GM19455 (cell line): ENCODE measurements at regions not wholly inside any gene's neighbourhood (a gene's known extent, or its start where the extent isn't known, plus 50 kb on each side); places are given as distances from the start of the nearest gene placed in this dataset.
"Not testable (repeated sequence)": the region's sequence is repeated elsewhere in the genome, so short reads cannot be mapped to it uniquely, and the experiment has no call there.

Experiments
- ATAC-seq: cut with Tn5 transposase; IDR thresholded peaks from one replicate; pipeline ENCODE4 v1.9.1; 2021; ENCODE audit not compliant: unreplicated experiment

DNA sequence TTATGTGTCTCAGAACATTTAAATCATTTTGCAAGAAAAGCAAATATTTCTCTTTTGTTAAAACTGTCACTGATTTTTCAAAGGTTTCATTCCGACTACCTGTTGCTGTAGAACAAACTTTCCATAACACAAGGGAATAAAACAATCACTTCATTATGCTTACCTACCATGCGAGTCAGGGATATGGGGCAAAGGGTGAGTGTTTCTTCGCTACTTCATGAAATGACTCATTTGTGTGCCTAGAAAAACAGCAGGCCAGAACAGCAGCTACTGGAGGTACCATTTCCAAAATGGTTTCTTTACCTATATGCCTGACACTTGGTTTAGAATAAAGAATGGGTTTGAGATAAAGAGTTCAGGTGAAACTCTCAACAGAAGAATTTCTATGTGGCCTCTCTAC, 712.5 kb downstream of the PLOD2 start:
- no peak for ATAC-seq

DNA sequence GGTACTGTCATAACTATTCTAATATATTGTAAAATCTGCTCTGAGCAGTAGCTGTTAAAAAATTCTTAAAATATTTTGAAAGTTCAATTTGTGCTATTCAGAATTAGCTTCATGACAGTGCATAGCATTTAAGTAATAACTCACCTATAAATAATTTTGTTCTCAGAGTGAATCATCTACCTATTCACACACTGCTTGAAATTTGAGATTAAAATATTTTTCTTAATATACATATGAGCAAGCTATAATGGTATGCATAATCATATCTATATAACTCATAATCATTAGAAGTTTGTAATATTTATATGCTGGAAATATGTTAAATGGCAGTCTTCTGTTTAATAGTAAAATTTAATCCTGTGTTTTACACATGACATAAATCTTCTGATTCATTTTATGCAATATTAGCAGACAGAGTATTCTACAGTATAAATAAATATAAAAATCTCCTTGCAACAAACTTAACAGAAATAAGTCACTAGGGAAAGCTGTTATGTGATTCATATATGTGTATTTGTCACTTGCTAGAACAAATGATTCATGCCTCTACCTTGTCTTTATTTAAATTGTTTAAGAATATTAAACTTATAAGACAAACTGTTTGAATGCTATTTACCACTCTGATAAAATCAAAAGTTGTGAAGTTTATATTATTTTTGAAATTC, 710.8 kb downstream of the PLOD2 start:
- no peak for ATAC-seq

DNA sequence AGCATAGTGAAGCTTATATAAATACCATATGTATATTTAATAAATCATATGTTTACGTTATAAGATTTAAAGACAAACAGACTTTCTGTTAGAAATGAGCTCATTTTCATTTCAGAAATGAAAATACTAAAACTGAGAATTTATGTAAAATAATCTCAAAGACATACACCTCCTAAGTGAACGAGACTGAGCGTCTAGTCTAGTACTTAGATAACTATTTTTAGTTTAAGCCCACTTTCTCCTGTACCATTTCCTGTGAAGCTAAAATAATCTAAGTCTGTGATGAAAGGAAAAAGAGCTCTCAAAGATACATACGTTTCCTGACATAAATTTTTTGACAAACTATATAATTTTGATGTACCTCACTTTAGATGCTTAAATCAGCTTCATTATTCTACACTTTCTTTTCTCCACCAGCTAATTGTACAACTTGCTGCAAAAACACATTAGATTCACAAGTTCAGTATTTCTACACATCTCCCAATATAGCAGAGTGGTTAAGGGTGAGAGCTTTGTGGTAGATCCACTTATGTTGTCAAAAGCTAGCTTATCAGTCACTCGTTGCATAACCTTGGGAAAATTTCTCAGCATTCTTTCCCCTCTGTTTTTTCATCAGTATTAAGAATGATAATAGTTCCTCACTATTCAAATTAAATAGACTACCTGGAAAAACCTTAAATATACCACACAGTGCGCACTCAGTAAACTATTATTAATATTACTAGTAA, 703.0 kb downstream of the PLOD2 start:
- no peak for ATAC-seq

- ATAC-seq: not testable (repeated sequence)
Observed at GRCh38 chr3:145459681-145460080, 701.3 kb downstream of the PLOD2 start.

- no peak for ATAC-seq
Observed at GRCh38 chr3:145471976-145472375, 689.0 kb downstream of the PLOD2 start.

DNA sequence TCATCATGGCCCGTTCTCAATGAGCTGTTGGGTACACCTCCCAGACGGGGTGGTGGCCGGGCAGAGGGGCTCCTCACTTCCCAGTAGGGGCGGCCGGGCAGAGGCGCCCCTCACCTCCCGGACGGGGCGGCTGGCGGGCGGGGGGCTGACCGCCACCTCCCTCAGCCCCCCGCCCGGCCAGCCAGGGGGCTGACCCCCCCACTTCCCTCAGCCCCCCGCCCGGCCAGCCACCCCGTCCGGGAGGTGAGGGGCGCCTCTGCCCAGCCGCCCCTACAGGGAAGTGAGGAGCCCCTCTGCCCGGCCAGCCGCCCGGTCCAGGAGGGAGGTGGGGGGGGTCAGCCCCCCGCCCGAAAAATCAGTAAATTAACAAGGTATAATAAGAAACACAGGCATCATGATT, 678.2 kb downstream of the PLOD2 start:
- ATAC-seq: not testable (repeated sequence)

DNA sequence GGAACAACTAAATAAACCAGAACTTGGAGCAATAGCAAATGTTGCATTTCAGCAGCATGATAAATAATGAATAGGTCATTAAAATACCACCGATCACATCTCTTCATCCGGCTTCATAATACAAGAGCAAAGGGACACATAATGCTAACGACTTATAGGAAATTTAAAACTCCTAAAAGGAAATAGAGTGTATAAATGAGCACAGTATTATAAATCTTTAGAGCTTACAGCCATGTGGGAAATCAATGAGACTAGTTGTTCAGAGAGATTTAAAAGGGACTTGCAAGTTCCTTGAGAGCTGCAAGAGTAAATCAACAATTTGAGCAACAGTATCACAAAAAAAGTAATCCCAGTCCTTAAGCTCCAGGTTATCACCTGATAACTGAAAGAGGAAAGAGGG, 677.0 kb downstream of the PLOD2 start:
- ATAC-seq: no peak

- ATAC-seq: no peak
Observed at GRCh38 chr3:145489011-145489410, 672.0 kb downstream of the PLOD2 start.

- no peak for ATAC-seq
Observed at GRCh38 chr3:145490088-145491048, 670.6 kb downstream of the PLOD2 start.

DNA sequence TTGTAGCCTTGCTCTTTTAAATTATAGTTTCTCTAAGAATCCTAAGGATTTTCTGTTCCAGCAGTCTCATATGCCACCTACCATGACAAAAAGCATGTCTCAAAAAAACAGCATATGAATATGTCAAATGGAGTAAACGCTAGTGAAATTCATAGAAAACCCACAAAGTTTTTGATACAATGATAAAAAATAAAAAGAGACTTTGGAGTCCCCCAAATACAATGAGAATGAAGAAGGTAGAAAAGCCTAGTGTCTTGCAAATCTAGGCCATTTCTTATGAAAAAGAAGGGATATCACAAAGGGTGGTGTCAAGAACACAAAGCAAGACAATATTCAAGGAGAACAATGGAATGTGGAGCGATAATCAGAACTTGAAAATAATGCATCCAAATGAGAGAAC, 668.5 kb downstream of the PLOD2 start:
- no peak for ATAC-seq

DNA sequence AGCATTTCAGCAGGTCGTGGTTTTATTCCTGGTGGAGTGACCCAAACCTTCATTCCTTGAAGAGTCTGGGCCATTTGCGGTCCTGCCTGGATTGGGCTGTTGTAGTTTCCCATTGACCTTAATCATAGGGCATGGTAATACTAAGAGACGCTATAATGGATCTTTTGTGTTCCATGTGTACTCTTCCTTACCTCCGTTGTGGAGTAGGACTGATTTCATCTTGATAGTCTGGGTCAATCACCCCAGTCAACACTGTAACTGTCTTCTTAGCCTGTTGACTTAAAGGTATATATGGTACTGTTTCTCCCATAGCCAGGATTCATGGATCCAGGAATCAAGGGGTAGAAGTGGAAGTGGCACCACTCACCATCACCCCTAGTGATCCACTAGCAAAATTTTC, 643.6 kb downstream of the PLOD2 start:
- not testable (repeated sequence) for ATAC-seq

GRCh38 chr3:145518639-145519038, 642.3 kb downstream of the PLOD2 start:
- ATAC-seq: no peak

- no peak for ATAC-seq
Observed at GRCh38 chr3:145519398-145520047, 641.5 kb downstream of the PLOD2 start.

GRCh38 chr3:145522179-145522578, 638.8 kb downstream of the PLOD2 start:
- no peak for ATAC-seq

DNA sequence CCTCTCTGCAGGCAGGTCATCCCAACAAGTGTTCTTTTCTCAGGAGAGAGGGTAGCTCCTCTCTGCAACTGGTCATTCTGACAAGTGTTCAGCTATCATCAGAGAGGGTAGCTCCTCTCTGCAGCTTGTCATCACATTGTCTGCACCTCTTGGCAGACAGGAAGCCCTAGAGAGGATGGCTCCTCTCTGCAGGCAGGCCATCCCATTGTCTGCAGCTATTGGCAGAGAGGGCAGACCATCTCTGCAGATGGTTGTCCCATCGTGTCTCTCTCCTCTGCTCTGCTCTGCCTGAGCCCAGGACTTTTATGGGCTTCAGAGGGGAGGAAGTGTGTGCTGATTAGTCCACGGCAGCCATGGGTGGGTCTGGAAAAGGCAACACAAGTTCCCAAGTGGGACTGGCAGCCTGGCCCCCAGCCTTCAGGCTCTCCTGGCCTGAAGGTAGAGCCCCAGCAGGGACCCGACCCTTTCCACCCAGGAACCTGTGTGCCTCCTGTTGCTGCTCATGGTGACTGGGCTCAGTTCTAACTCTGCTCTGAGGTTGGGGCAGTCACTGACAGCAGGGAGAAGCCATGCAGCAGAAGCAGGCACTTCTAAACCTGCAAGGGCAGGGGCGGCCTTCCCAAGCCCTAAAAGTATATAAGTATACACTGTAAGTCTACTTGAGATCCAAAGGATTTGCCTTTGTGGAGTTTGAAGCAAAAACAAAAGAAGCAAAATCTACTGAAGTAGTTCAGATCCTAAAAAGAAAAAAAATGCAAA, 637.9 kb downstream of the PLOD2 start:
- ATAC-seq: no peak

DNA sequence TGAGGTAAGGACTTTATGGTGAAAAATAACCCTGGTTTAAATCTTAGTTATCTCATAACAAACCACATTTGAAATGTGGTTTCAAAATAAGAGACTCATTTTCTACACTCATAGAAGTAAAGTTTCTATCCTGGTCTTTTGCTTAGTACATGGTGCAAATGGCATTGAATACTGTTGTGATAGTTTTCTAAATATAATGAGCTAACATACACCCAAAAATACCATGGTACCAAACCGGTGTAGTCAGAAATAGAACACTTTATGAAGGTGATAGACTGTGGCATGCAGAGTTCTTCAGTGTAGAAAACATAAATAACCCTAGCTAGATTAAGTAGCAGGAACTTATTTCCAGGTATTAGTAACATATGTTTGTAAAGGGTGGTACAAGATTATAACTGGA, 629.4 kb downstream of the PLOD2 start:
- no peak for ATAC-seq

GRCh38 chr3:145533696-145534095, 627.3 kb downstream of the PLOD2 start:
- no peak for ATAC-seq

DNA sequence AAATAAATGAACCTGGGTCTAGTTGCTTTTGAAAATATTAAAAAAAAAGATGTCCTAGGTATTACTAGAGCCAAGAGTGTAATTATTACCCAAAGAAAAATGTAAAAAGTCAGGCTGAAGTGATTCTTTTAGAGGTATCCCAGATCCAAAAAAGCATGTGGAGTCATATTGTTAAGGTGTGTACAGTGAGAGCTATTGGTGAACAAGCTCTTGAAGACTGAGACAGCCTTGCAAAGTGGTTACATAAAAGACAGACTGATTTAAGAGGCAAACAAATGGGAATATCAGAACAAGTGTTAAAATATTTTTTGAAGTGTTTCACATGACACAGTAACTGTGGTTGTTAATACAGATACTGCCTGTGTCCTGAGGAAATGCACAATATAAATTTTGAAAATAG, 624.5 kb downstream of the PLOD2 start:
- ATAC-seq: no peak

GRCh38 chr3:145550522-145550921, 610.5 kb downstream of the PLOD2 start:
- ATAC-seq: no peak

DNA sequence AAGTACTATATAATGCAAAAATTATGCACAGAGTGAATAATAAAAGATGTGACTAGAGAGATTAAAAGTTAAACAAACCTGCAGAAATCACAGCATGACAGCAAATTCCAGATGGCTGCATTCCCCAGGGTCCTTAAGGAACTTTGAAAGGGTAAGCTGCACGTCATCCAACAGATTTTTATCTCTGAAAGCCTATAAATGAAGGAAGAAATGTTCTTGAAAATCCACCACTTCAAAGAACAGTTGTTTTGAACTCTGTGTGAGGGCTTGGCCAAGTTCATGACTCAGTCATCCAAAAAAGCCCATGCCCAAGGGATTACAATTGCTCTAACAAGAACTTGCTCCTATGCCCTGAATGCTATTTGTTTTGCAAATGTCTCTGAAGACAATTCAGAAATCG, 603.6 kb downstream of the PLOD2 start:
- ATAC-seq: no peak
